Astrocyte (in vitro differentiated cells and primary cell): ENCODE measurements at regions not wholly inside any gene's neighbourhood (a gene's known extent, or its start where the extent isn't known, plus 50 kb on each side); places are given as distances from the start of the nearest gene placed in this dataset.

Experiments
- DNase-seq: peaks from one replicate; pipeline ENCODE4 v3.0.0-alpha.2; 2010; ENCODE audit warnings: low read depth
- FAIRE-seq: peaks from 2 replicates; lab custom pipeline; 2011; peaks lifted over from hg19 to GRCh38; lab: Jason Lieb, UNC
- H2AFZ ChIP-seq: 2 replicates; pipeline ENCODE4 v1.6.0; 2012; ENCODE audit warnings: low read depth, low read length, inconsistent platforms
- H3K27ac ChIP-seq: 2 replicates; pipeline ENCODE4 v1.5.1; 2011; ENCODE audit warnings: low read depth, low read length, inconsistent platforms
- H3K27me3 ChIP-seq: 2 replicates; pipeline ENCODE4 v1.6.0; 2011; ENCODE audit warnings: low read length, inconsistent platforms; ENCODE audit not compliant: insufficient read depth
- H3K36me3 ChIP-seq: 2 replicates; pipeline ENCODE4 v1.5.1; 2011; ENCODE audit warnings: low read length, inconsistent platforms; ENCODE audit not compliant: insufficient read depth
- H3K4me1 ChIP-seq: 2 replicates; pipeline ENCODE4 v1.5.1; 2011; ENCODE audit warnings: low read length, inconsistent platforms; ENCODE audit not compliant: insufficient read depth
- H3K4me2 ChIP-seq: 2 replicates; pipeline ENCODE4 v1.6.0; 2012; ENCODE audit warnings: low read length, inconsistent platforms
- H3K4me3 ChIP-seq: 2 replicates; pipeline ENCODE4 v1.5.1; 2011; ENCODE audit warnings: low read depth, mild to moderate bottlenecking, low read length, inconsistent platforms; ENCODE audit not compliant: insufficient read depth
- H3K79me2 ChIP-seq: 2 replicates; pipeline ENCODE4 v1.6.0; 2012; ENCODE audit warnings: mild to moderate bottlenecking, low read length, inconsistent platforms; ENCODE audit not compliant: insufficient read depth
- H3K9ac ChIP-seq: 2 replicates; pipeline ENCODE4 v1.6.0; 2012; ENCODE audit warnings: mild to moderate bottlenecking, low read length, inconsistent platforms
- H3K9me3 ChIP-seq: 2 replicates; pipeline ENCODE4 v1.5.1; 2012; ENCODE audit warnings: low read depth, mild to moderate bottlenecking, low read length, inconsistent platforms; ENCODE audit not compliant: insufficient read depth
- H4K20me1 ChIP-seq: 2 replicates; pipeline ENCODE4 v1.6.0; 2012; ENCODE audit warnings: low read length, inconsistent platforms; ENCODE audit not compliant: insufficient read depth
- H3K27ac Mint-ChIP-seq: one replicate; pipeline ENCODE4 v1.8.0; 2021; ENCODE audit warnings: mild to moderate bottlenecking, mixed read lengths; ENCODE audit not compliant: unreplicated experiment
- H3K27me3 Mint-ChIP-seq: one replicate; pipeline ENCODE4 v1.8.0; 2021; ENCODE audit warnings: low read depth, mixed read lengths; ENCODE audit not compliant: unreplicated experiment
- H3K36me3 Mint-ChIP-seq: one replicate; pipeline ENCODE4 v1.8.0; 2021; ENCODE audit warnings: low read depth, mixed read lengths; ENCODE audit not compliant: unreplicated experiment
- H3K4me1 Mint-ChIP-seq: one replicate; pipeline ENCODE4 v1.8.0; 2021; ENCODE audit warnings: low read depth, mixed read lengths; ENCODE audit not compliant: unreplicated experiment
- H3K4me3 Mint-ChIP-seq: one replicate; pipeline ENCODE4 v1.8.0; 2021; ENCODE audit warnings: mild to moderate bottlenecking, moderate library complexity, mixed read lengths; ENCODE audit not compliant: unreplicated experiment
- H3K9me3 Mint-ChIP-seq: one replicate; pipeline ENCODE4 v1.8.0; 2021; ENCODE audit warnings: mild to moderate bottlenecking, mixed read lengths; ENCODE audit not compliant: unreplicated experiment
- CTCF ChIP-seq: IDR thresholded peaks from 2 replicates; pipeline ENCODE4 v1.5.1; 2011; ENCODE audit warnings: low read depth, mild to moderate bottlenecking, inconsistent platforms, low read length, moderate library complexity; ENCODE audit not compliant: insufficient read depth
- EZH2 ChIP-seq: IDR thresholded peaks from 2 replicates; pipeline ENCODE4 v1.6.1; 2012; ENCODE audit warnings: mild to moderate bottlenecking, low read length, inconsistent platforms; ENCODE audit not compliant: insufficient read depth

- H3K4me1 Mint-ChIP-seq: peaks cover 5% of the 10 kb centered on the region
- TF ChIP-seq CTCF (no peak), EZH2 (no peak)
- no peak overlapping the region for H3K27ac Mint-ChIP-seq
- Histone ChIP-seq H2AFZ (no peak overlapping the region), H3K36me3 (no peaks in the 10 kb centered on the region), H3K27me3 (no peaks in the 10 kb centered on the region), H3K27ac (no peak overlapping the region), H3K4me3 (no peak overlapping the region), H3K4me1 (peaks cover 10% of the 10 kb centered on the region), H3K9me3 (no peaks in the 10 kb centered on the region), H4K20me1 (no peaks in the 10 kb centered on the region), H3K79me2 (no peaks in the 10 kb centered on the region), H3K4me2 (no peak overlapping the region), H3K9ac (no peak overlapping the region)
- H3K9me3 Mint-ChIP-seq: no peaks in the 10 kb centered on the region
- H3K27me3 Mint-ChIP-seq: peaks cover 5% of the 10 kb centered on the region
- no peak for DNase-seq
- FAIRE-seq: no peak
- no peaks in the 10 kb centered on the region for H3K36me3 Mint-ChIP-seq
- no peak overlapping the region for H3K4me3 Mint-ChIP-seq
These were observed 52.6 kb upstream of the KATNAL1 start for GRCh38 chr13:30359991-30360390.

GRCh38 chr13:30360586-30360985 lies 53.2 kb upstream of the KATNAL1 start:
- TF ChIP-seq CTCF (no peak), EZH2 (no peak)
- H3K27me3 Mint-ChIP-seq: peaks cover 5% of the 10 kb centered on the region
- no peak for DNase-seq
- Histone ChIP-seq H3K79me2 (no peaks in the 10 kb centered on the region), H3K27me3 (no peaks in the 10 kb centered on the region), H2AFZ (no peak overlapping the region), H3K27ac (no peak overlapping the region), H3K9me3 (no peaks in the 10 kb centered on the region), H4K20me1 (no peaks in the 10 kb centered on the region), H3K36me3 (no peaks in the 10 kb centered on the region), H3K4me1 (peaks cover 11% of the 10 kb centered on the region), H3K9ac (no peak overlapping the region), H3K4me2 (no peak overlapping the region), H3K4me3 (no peak overlapping the region)
- H3K4me1 Mint-ChIP-seq: peaks cover 7% of the 10 kb centered on the region
- H3K4me3 Mint-ChIP-seq: no peak overlapping the region
- no peaks in the 10 kb centered on the region for H3K9me3 Mint-ChIP-seq
- no peak overlapping the region for H3K27ac Mint-ChIP-seq
- H3K36me3 Mint-ChIP-seq: no peaks in the 10 kb centered on the region
- FAIRE-seq: no peak

DNA sequence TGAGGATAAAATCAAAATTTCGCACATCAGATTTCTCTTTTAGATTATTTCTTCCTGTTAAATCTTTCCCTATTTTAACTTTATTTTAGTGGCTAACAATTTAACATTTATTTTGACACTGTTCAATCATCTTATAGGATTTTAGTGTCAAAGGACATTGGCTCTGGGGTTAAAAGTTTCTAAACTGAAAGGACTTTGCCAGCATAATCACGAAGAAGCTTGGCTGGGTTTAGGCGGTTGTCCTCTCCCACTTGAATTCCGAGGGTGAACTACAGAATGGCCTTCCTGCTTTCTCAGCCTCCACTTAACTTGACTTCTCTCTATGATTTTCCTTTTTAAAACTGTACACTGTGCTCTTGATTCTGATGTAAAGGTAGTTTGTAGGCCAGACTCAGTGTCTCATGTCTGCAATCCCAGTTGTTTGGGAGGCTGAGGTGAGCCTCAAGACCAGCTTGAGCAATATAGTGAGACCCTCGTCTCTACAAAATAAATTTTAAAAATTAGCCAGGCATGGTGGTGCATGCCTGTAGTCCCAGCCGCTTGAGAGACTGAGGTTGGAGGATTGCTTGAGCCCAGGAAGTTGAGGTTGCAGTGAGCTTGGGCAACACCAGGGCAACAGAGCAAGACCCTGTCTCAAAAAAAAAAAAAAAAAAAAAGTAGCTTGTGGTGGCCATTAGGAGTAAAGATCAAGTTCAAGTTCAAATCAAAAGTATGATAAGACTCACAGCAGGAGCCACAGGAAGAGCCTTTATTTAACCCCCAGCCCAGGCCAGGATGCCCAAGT lies 54.8 kb upstream of the KATNAL1 start:
- peaks cover 5% of the 10 kb centered on the region for H3K27me3 Mint-ChIP-seq
- H3K4me3 Mint-ChIP-seq: no peak overlapping the region
- H2AFZ ChIP-seq: no peak overlapping the region

More for the DNA sequence above, 54.8 kb upstream of the KATNAL1 start:
- peaks cover 11% of the 10 kb centered on the region for H3K4me1 ChIP-seq
- no peak overlapping the region for H3K27ac ChIP-seq
- FAIRE-seq (no peak), DNase-seq (no peak)
- no peaks in the 10 kb centered on the region for H3K79me2 ChIP-seq
- no peaks in the 10 kb centered on the region for H3K27me3 ChIP-seq
- Mint-ChIP-seq H3K36me3 (no peaks in the 10 kb centered on the region), H3K27ac (peak overlapping the region; percentile 26), H3K4me1 (peaks cover 7% of the 10 kb centered on the region), H3K9me3 (no peaks in the 10 kb centered on the region)
- no peak overlapping the region for H3K9ac ChIP-seq
- TF ChIP-seq CTCF: no peak
- TF ChIP-seq EZH2: no peak
- no peaks in the 10 kb centered on the region for H4K20me1 ChIP-seq
- H3K4me2 ChIP-seq: no peak overlapping the region
- no peak overlapping the region for H3K4me3 ChIP-seq
- no peaks in the 10 kb centered on the region for H3K36me3 ChIP-seq
- no peaks in the 10 kb centered on the region for H3K9me3 ChIP-seq
